ENCODE measurements at regions not wholly inside any gene's neighbourhood (a gene's known extent, or its start where the extent isn't known, plus 50 kb on each side); places are given as distances from the start of the nearest gene placed in this dataset.

GRCh38 chr3:99269606-99270351, 368.3 kb upstream of the DCBLD2 start:
- Histone ChIP-seq H3K27ac (no peak overlapping the region), H3K27me3 (no peaks in the 10 kb centered on the region), H3K36me3 (no peaks in the 10 kb centered on the region), H3K4me1 (no peaks in the 10 kb centered on the region), H3K9me3 (no peaks in the 10 kb centered on the region), H3K4me3 (no peak overlapping the region)
- TF ChIP-seq, protein P1, sequence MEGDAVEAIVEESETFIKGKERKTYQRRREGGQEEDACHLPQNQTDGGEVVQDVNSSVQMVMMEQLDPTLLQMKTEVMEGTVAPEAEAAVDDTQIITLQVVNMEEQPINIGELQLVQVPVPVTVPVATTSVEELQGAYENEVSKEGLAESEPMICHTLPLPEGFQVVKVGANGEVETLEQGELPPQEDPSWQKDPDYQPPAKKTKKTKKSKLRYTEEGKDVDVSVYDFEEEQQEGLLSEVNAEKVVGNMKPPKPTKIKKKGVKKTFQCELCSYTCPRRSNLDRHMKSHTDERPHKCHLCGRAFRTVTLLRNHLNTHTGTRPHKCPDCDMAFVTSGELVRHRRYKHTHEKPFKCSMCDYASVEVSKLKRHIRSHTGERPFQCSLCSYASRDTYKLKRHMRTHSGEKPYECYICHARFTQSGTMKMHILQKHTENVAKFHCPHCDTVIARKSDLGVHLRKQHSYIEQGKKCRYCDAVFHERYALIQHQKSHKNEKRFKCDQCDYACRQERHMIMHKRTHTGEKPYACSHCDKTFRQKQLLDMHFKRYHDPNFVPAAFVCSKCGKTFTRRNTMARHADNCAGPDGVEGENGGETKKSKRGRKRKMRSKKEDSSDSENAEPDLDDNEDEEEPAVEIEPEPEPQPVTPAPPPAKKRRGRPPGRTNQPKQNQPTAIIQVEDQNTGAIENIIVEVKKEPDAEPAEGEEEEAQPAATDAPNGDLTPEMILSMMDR (IDR thresholded peaks at IDR 0.05) = no peak
- TF ChIP-seq POLR2A (IDR thresholded peaks at IDR 0.05) = no peak
- TF ChIP-seq POLR2AphosphoS5 (IDR thresholded peaks at IDR 0.05) = no peak
- DNase-seq (ENCODE audit: low spot score in 2 of 2) = peak in 1 of 2 donors; percentile 74
- intact Hi-C loops (cut with DNase I; ENCODE audit: low total_unique reads) = no loop called here

DNA sequence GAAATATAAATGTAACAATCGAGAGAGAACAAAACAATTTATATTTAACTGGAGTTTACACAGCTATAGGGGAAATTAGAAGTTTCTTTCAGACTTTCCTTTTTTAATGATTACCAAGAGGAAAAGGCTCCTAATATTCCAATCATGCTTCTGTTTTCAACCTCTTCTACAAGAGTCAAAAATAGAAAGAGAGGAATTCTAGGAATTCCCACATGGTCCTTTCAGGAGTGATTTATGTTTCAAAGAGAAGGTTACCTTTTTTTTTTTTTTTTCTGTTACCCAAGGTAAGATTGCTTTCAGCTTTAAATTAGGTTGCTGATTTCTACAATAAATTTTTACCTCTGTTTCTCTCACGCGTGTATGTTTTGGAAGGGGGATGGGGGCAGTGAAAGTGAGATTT, 355.3 kb upstream of the DCBLD2 start:
- Histone ChIP-seq H3K27me3 (no peaks in the 10 kb centered on the region), H3K4me3 (no peak overlapping the region), H3K4me1 (no peaks in the 10 kb centered on the region), H3K9me3 (peaks cover 0 to 20% of the 10 kb centered on the region in 2 donors), H3K36me3 (no peaks in the 10 kb centered on the region), H3K27ac (no peak overlapping the region)
- no peak for TF ChIP-seq POLR2A (IDR thresholded peaks at IDR 0.05)
- TF ChIP-seq, protein P1 (IDR thresholded peaks at IDR 0.05) = no peak
- TF ChIP-seq POLR2AphosphoS5 (IDR thresholded peaks at IDR 0.05) = no peak
- intact Hi-C loops (cut with DNase I; ENCODE audit: low total_unique reads) = no loop called here
- no peak for DNase-seq (ENCODE audit: low spot score in 2 of 2)

DNA sequence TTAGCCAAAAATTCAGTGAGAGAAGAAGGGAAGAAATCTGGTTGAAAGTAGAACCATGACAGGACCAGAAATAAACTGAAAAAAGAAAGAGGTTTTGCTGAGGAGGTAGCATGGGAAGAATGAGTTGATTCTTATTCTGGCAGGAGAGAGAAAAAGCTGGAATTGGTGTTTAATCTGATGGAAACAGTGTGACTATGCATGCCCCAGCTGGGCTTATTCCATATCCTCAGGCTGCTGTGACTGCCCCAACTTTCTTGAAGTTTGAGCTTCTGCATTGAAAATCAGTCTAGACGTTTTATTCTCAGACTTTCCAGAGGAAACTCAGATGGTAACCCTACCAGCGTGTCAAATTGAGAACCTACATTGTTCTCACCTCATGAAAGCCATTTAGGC, 352.5 kb upstream of the DCBLD2 start:
- Histone ChIP-seq H3K4me3 (no peak overlapping the region), H3K9me3 (peaks cover 0 to 20% of the 10 kb centered on the region in 2 donors), H3K27me3 (no peaks in the 10 kb centered on the region), H3K27ac (no peak overlapping the region), H3K4me1 (no peaks in the 10 kb centered on the region), H3K36me3 (no peaks in the 10 kb centered on the region)
- TF ChIP-seq POLR2A (IDR thresholded peaks at IDR 0.05) (no peak), POLR2AphosphoS5 (IDR thresholded peaks at IDR 0.05) (no peak)
- TF ChIP-seq, protein P1 (IDR thresholded peaks at IDR 0.05) = no peak
- intact Hi-C loops (cut with DNase I; ENCODE audit: low total_unique reads) = no loop called here
- no peak for DNase-seq (ENCODE audit: low spot score in 2 of 2)

DNA sequence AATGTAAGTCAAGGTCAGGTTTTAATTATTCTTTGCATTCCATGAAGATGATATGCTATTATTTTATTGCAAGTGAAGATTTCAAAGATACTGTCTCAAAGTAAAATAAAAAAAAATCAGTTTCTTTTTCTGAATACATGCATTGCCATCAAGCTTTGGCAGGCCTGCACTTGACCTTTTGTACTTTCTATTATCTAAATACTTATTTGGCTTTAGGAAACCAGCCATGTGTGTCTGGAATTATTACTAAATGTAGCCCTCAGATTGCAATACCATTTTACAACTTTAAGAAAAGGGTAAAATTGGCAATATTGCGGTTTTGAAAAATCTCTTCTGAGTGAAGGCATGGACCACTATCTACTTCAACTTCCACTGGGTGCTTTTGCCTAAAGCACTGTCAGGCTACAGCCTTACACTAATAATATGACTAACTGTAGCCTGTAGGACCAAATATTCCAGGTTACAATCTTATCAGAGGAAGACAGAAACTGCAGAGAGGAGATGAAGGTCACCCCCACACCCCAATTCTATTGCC, 349.4 kb upstream of the DCBLD2 start:
- H3K4me1 ChIP-seq = no peaks in the 10 kb centered on the region
- no peak overlapping the region for H3K27ac ChIP-seq
- no peak for TF ChIP-seq POLR2A (IDR thresholded peaks at IDR 0.05)
- TF ChIP-seq, protein P1 (IDR thresholded peaks at IDR 0.05) = no peak
- no peak for TF ChIP-seq POLR2AphosphoS5 (IDR thresholded peaks at IDR 0.05)
- DNase-seq (ENCODE audit: low spot score in 2 of 2) = no peak
- H3K27me3 ChIP-seq = no peaks in the 10 kb centered on the region
- no peak overlapping the region for H3K4me3 ChIP-seq
- H3K36me3 ChIP-seq = no peaks in the 10 kb centered on the region
- no peaks in the 10 kb centered on the region for H3K9me3 ChIP-seq
- intact Hi-C loops (cut with DNase I; ENCODE audit: low total_unique reads) = no loop called here

- no peak overlapping the region for H3K27ac ChIP-seq
- TF ChIP-seq, protein P1 (IDR thresholded peaks at IDR 0.05) = no peak
- TF ChIP-seq POLR2AphosphoS5 (IDR thresholded peaks at IDR 0.05) = no peak
- H3K4me3 ChIP-seq = no peak overlapping the region
- intact Hi-C loops (cut with DNase I; ENCODE audit: low total_unique reads) = no loop called here
- H3K9me3 ChIP-seq = no peaks in the 10 kb centered on the region
- H3K36me3 ChIP-seq = no peaks in the 10 kb centered on the region
- H3K27me3 ChIP-seq = no peaks in the 10 kb centered on the region
- no peaks in the 10 kb centered on the region for H3K4me1 ChIP-seq
- no peak for DNase-seq (ENCODE audit: low spot score in 2 of 2)
Measured at GRCh38 chr3:99250272-99250671, 348.8 kb upstream of the DCBLD2 start.
